Stomach (tissue), 8 donors: ENCODE measurements at regions not wholly inside any gene's neighbourhood (a gene's known extent, or its start where the extent isn't known, plus 50 kb on each side); places are given as distances from the start of the nearest gene placed in this dataset.
A peak's percentile ranks its signal among the peaks of the same experiment; 100 is the strongest.

Source experiments
- DNase-seq, 2 donors: peaks; one replicate each; pipeline versions ENCODE4 v3.0.0 to v3.0.0-alpha.2; 2013 to 2019
- H3K27ac ChIP-seq, 5 donors: fragments of 200-600 bp in 4 of 5; sonication (generic) in 4 of 5; one replicate each; pipeline ENCODE4 v1.5.1; 2013 to 2019; ENCODE audit warnings: mild to moderate bottlenecking in 1 of 5, moderate library complexity in 1 of 5
- H3K27me3 ChIP-seq, 3 donors: fragments of 200-600 bp; sonication (generic); one replicate each; pipeline ENCODE4 v1.5.1; 2017 to 2019; ENCODE audit warnings: mixed run types in 1 of 3
- H3K36me3 ChIP-seq, 4 donors: fragments of 200-600 bp; sonication (generic); 1 replicate in 3 of 4; 2 replicates in 1 of 4; pipeline ENCODE4 v1.5.1; 2016 to 2019
- H3K4me1 ChIP-seq, 4 donors: fragments of 200-600 bp; sonication (generic); one replicate each; pipeline ENCODE4 v1.5.1; 2016 to 2019
- H3K4me3 ChIP-seq, 4 donors: fragments of 200-600 bp; sonication (generic) in 3 of 4; one replicate each; pipeline ENCODE4 v1.5.1; 2016 to 2019; ENCODE audit warnings: mild to moderate bottlenecking in 1 of 4
- H3K9me3 ChIP-seq, 4 donors: fragments of 200-600 bp; sonication (generic); one replicate each; pipeline ENCODE4 v1.5.1; 2016 to 2019
- CTCF ChIP-seq, 7 experiments: fragments of 450-650 bp in 4 of 7; fragments of 200-600 bp in 3 of 7; sonication (generic) in 3 of 7; IDR thresholded peaks; one replicate each; pipeline ENCODE4 v1.5.1; 2016 to 2019; ENCODE audit warnings: antibody characterized with exemption in 7 of 7, control low read depth in 2 of 7, mild to moderate bottlenecking in 1 of 7
- EP300 ChIP-seq: sonication (generic); formaldehyde crosslinking; IDR thresholded peaks from one replicate; pipeline ENCODE4 v1.6.1; 2017; ENCODE audit warnings: antibody characterized with exemption
- POLR2A ChIP-seq, 4 donors: fragments of 450-650 bp; IDR thresholded peaks; one replicate each; pipeline ENCODE4 v1.6.1; 2016; ENCODE audit warnings: antibody characterized with exemption in 4 of 4, control low read depth in 2 of 4, mild to moderate bottlenecking in 1 of 4, moderate library complexity in 1 of 4
- POLR2AphosphoS5 ChIP-seq, 3 donors: sonication (generic); formaldehyde crosslinking; IDR thresholded peaks; one replicate each; pipeline ENCODE4 v1.6.1; 2016; ENCODE audit warnings: antibody characterized with exemption in 3 of 3
- WGBS, 5 donors: extraction: QIAGEN DNeasy Blood & Tissue Kit in 3 of 5; methylation state at CpG; one replicate each; pipeline versions ENCODE4 v1.1.5 to v1.1.7; 2013 to 2018; 5-methylcytosine and 5-hydroxymethylcytosine counted together
- intact Hi-C: fragments of 100-400 bp; cut with DNase I; formaldehyde crosslinking; loops from one replicate; pipeline ENCODE4 v1.15.1; 2023; ENCODE audit warnings: low total_unique reads
- donor health status: healthy with polysubstance abuse.
- donor health status: Bipolar disorder and iron deficiency.
- donor health status: healthy.

GRCh38 chr4:57498251-57498650, 388.1 kb upstream of the IGFBP7 start:
- no peaks in the 10 kb centered on the region for H3K9me3 ChIP-seq
- no peaks in the 10 kb centered on the region for H3K36me3 ChIP-seq
- intact Hi-C loops: no loop called here
- TF ChIP-seq POLR2AphosphoS5 (IDR thresholded peaks at IDR 0.05): no peak
- no peak for TF ChIP-seq POLR2A (IDR thresholded peaks at IDR 0.05)
- no peak overlapping the region for H3K27ac ChIP-seq
- no peaks in the 10 kb centered on the region for H3K27me3 ChIP-seq
- H3K4me1 ChIP-seq: no peaks in the 10 kb centered on the region
- WGBS, 5 donors: 68 to 81% (median 73%) methylated on average over 4 of the region's 4 CpGs
- H3K4me3 ChIP-seq: no peak overlapping the region
- no peak for DNase-seq

GRCh38 chr4:57496697-57497471, 386.7 kb upstream of the IGFBP7 start:
- Histone ChIP-seq H3K27ac (no peak overlapping the region), H3K4me1 (no peaks in the 10 kb centered on the region), H3K4me3 (no peak overlapping the region), H3K9me3 (no peaks in the 10 kb centered on the region), H3K36me3 (no peaks in the 10 kb centered on the region), H3K27me3 (no peaks in the 10 kb centered on the region)
- no peak for TF ChIP-seq EP300
- TF ChIP-seq CTCF (IDR thresholded peaks at IDR 0.05): no peak
- no peak for TF ChIP-seq POLR2A (IDR thresholded peaks at IDR 0.05)
- WGBS, 5 donors: 29 to 39% (median 35%) methylated on average over 2 of the region's 2 CpGs
- no peak for DNase-seq
- intact Hi-C loops: no loop called here

GRCh38 chr4:57494821-57495220, 384.6 kb upstream of the IGFBP7 start:
- Histone ChIP-seq H3K4me1 (no peaks in the 10 kb centered on the region), H3K9me3 (no peaks in the 10 kb centered on the region), H3K27ac (no peak overlapping the region), H3K27me3 (no peaks in the 10 kb centered on the region), H3K4me3 (no peak overlapping the region), H3K36me3 (no peaks in the 10 kb centered on the region)
- peak in 1 of 2 donors; percentile 36 for DNase-seq
- intact Hi-C loops: no loop called here
- TF ChIP-seq EP300 (no peak), POLR2A (IDR thresholded peaks at IDR 0.05) (no peak), CTCF (IDR thresholded peaks at IDR 0.05) (no peak), POLR2AphosphoS5 (IDR thresholded peaks at IDR 0.05) (no peak)
- 43 to 55% (median 53%) methylated on average over 4 of the region's 4 CpGs for WGBS, 5 donors

GRCh38 chr4:57492251-57492878, 382.2 kb upstream of the IGFBP7 start:
- 69 to 79% (median 75%) methylated on average over 5 of the region's 5 CpGs for WGBS, 5 donors
- H3K9me3 ChIP-seq: no peaks in the 10 kb centered on the region
- no peak for DNase-seq
- no peaks in the 10 kb centered on the region for H3K36me3 ChIP-seq
- H3K4me3 ChIP-seq: no peak overlapping the region
- H3K27me3 ChIP-seq: no peaks in the 10 kb centered on the region
- intact Hi-C loops: no loop called here
- no peak overlapping the region for H3K27ac ChIP-seq
- H3K4me1 ChIP-seq: no peaks in the 10 kb centered on the region
- no peak for TF ChIP-seq POLR2AphosphoS5 (IDR thresholded peaks at IDR 0.05)
- TF ChIP-seq EP300: no peak
- TF ChIP-seq POLR2A (IDR thresholded peaks at IDR 0.05): no peak
- TF ChIP-seq CTCF (IDR thresholded peaks at IDR 0.05): no peak

GRCh38 chr4:57491388-57491787, 381.2 kb upstream of the IGFBP7 start:
- H3K4me3 ChIP-seq: no peak overlapping the region
- H3K4me1 ChIP-seq: no peaks in the 10 kb centered on the region
- no peak for DNase-seq
- TF ChIP-seq POLR2A (IDR thresholded peaks at IDR 0.05): no peak
- no peak for TF ChIP-seq EP300
- no peak for TF ChIP-seq POLR2AphosphoS5 (IDR thresholded peaks at IDR 0.05)
- TF ChIP-seq CTCF (IDR thresholded peaks at IDR 0.05): no peak
- intact Hi-C loops: no loop called here
- H3K36me3 ChIP-seq: no peaks in the 10 kb centered on the region
- H3K27me3 ChIP-seq: no peaks in the 10 kb centered on the region
- H3K9me3 ChIP-seq: no peaks in the 10 kb centered on the region
- no peak overlapping the region for H3K27ac ChIP-seq
- 64 to 80% (median 69%) methylated on average over 3 of the region's 3 CpGs for WGBS, 5 donors
